CD4-positive, alpha-beta T cell (primary cell): ENCODE measurements at regions not wholly inside any gene's neighbourhood (a gene's known extent, or its start where the extent isn't known, plus 50 kb on each side); places are given as distances from the start of the nearest gene placed in this dataset.

Source experiments
- ATAC-seq: fragments of 200-7000 bp; cut with Tn5 transposase; one replicate; pipeline ENCODE4 v1.10.0; 2022; ENCODE audit warnings: mild to moderate bottlenecking; ENCODE audit not compliant: poor library complexity
- CTCF ChIA-PET: fragments of 350-600 bp; sonication (Branson Sonifier 250); formaldehyde crosslinking; loops from one replicate; lab custom pipeline; 2021; ENCODE audit warnings: antibody characterized with exemption, inconsistent platforms; lab: Charles Lee
- POLR2A ChIA-PET: fragments of 350-600 bp; sonication (Branson Sonifier 250); formaldehyde crosslinking; loops from one replicate; lab custom pipeline; 2021; ENCODE audit warnings: antibody characterized with exemption, inconsistent platforms; lab: Charles Lee
- DNase-seq, 14 experiments: peaks; one replicate each; pipeline ENCODE4 v3.0.0-alpha.2; 2013 to 2020; ENCODE audit warnings: mixed read lengths in 2 of 14
- H3K27ac ChIP-seq, 2 donors: one replicate each; pipeline versions ENCODE4 v1.5.1 to v1.7.0; 2013; ENCODE audit warnings: low read length in 2 of 2, low read depth in 1 of 2, mild to moderate bottlenecking in 1 of 2
- H3K27me3 ChIP-seq, 2 experiments: 1 replicate in 1 of 2; 2 replicates in 1 of 2; pipeline versions ENCODE4 v1.6.1 to v1.7.0; 2013; ENCODE audit warnings: low read length in 2 of 2, control low read depth in 1 of 2, mild to moderate bottlenecking in 1 of 2, moderate library complexity in 1 of 2; ENCODE audit not compliant: insufficient read depth in 2 of 2, control insufficient read depth in 1 of 2
- H3K36me3 ChIP-seq: one replicate; pipeline ENCODE4 v1.6.1; 2013; ENCODE audit warnings: low read length, control low read depth; ENCODE audit not compliant: insufficient read depth
- H3K4me1 ChIP-seq: one replicate; pipeline ENCODE4 v1.6.1; 2013; ENCODE audit warnings: low read length, control low read depth; ENCODE audit not compliant: insufficient read depth
- H3K4me3 ChIP-seq: one replicate; pipeline ENCODE4 v1.5.1; 2013; ENCODE audit warnings: mild to moderate bottlenecking, low read length, moderate library complexity
- H3K9me3 ChIP-seq, 2 experiments: 1 replicate in 1 of 2; 2 replicates in 1 of 2; pipeline versions ENCODE4 v1.6.1 to v1.7.0; 2013; ENCODE audit warnings: low read length in 2 of 2, mild to moderate bottlenecking in 2 of 2, control low read depth in 1 of 2, moderate library complexity in 1 of 2; ENCODE audit not compliant: control insufficient read depth in 1 of 2, insufficient read depth in 1 of 2
- H3K27ac Mint-ChIP-seq: one replicate; pipeline ENCODE4 v1.8.0; 2020; ENCODE audit warnings: mixed read lengths
- H3K27me3 Mint-ChIP-seq: one replicate; pipeline ENCODE4 v1.8.0; 2021; ENCODE audit warnings: mixed read lengths
- H3K36me3 Mint-ChIP-seq: one replicate; pipeline ENCODE4 v1.8.0; 2021; ENCODE audit warnings: low read depth, mixed read lengths
- H3K4me1 Mint-ChIP-seq: one replicate; pipeline ENCODE4 v1.8.0; 2021; ENCODE audit warnings: low read depth, mixed read lengths
- H3K4me3 Mint-ChIP-seq: one replicate; pipeline ENCODE4 v1.8.0; 2020; ENCODE audit warnings: mild to moderate bottlenecking, mixed read lengths
- H3K9me3 Mint-ChIP-seq: one replicate; pipeline ENCODE4 v1.8.0; 2020; ENCODE audit warnings: mixed read lengths
- CTCF ChIP-seq: fragments of 200-600 bp; IDR thresholded peaks from one replicate; pipeline ENCODE4 v1.8.0; 2022; ENCODE audit warnings: antibody characterized with exemption, mild to moderate bottlenecking
- intact Hi-C, 2 experiments: fragments of 100-400 bp; cut with DNase I in 1 of 2; cut with micrococcal nuclease in 1 of 2; formaldehyde crosslinking; loops; one replicate each; pipeline versions ENCODE4 v1.15.1 to v1.9.0; 2023 to 2025; cut with DNase I, micrococcal nuclease

- DNase-seq (no peak), ATAC-seq (no peak)
- Mint-ChIP-seq H3K4me1 (no peaks in the 10 kb centered on the region), H3K27ac (no peak overlapping the region), H3K9me3 (peaks cover 7% of the 10 kb centered on the region), H3K27me3 (peaks cover 40% of the 10 kb centered on the region), H3K36me3 (no peaks in the 10 kb centered on the region), H3K4me3 (no peak overlapping the region)
- peaks cover 22 to 27% of the 10 kb centered on the region in 2 experiments for H3K9me3 ChIP-seq
- intact Hi-C loops = no loop called here
- H3K4me1 ChIP-seq = no peaks in the 10 kb centered on the region
- ChIA-PET POLR2A (no interaction called here), CTCF (no interaction called here)
- no peak overlapping the region for H3K27ac ChIP-seq
- TF ChIP-seq CTCF = no peak
- no peaks in the 10 kb centered on the region for H3K27me3 ChIP-seq
- no peaks in the 10 kb centered on the region for H3K36me3 ChIP-seq
- H3K4me3 ChIP-seq = no peak overlapping the region
Measured at GRCh38 chr1:29496701-29497100, 260.4 kb downstream of the PTPRU start.

DNA sequence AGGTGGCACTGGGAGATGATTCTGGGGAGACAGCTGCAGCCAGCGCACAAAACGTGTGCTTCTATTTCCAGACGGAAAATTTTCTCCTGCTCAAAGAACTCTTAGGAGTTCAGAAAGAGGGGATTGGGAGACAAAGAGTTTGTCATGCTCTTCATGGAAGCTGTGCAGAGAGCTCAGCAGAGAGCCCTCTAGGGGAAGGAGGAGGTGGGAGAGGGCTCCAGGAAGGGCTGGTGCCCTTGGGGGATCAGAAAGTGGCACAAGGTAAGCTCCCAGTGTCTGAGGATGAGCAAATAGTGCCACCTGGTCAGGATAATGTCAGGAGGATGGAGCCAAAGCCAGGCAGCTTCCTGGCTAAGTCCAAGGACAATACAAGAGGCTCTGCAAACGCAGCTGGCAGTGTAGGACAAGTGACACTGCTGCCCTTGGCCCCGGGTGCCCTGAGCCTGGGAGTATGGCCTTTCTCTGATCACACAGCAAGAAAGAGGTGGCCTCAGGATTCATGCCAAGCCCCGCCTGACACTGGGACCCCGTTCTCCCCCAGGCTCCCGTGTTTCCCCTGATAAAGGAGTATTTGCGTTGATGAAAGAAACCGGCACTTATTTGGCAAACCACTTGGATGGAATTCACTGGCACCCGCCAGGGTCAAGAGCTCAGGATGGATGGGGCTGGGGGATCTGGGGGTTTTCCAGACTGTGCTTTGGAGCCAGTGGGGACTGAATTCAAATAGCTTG, 254.0 kb downstream of the PTPRU start:
- DNase-seq (no peak), ATAC-seq (no peak)
- H3K27ac ChIP-seq = no peak overlapping the region
- Mint-ChIP-seq H3K4me3 (no peak overlapping the region), H3K27ac (no peak overlapping the region), H3K9me3 (no peaks in the 10 kb centered on the region), H3K4me1 (no peaks in the 10 kb centered on the region), H3K36me3 (no peaks in the 10 kb centered on the region), H3K27me3 (peaks cover 23% of the 10 kb centered on the region)
- TF ChIP-seq CTCF = no peak
- intact Hi-C loops = no loop called here
- H3K4me3 ChIP-seq = no peak overlapping the region
- H3K36me3 ChIP-seq = no peaks in the 10 kb centered on the region
- peaks cover 0 to 5% of the 10 kb centered on the region in 2 experiments for H3K9me3 ChIP-seq
- H3K27me3 ChIP-seq = peaks cover 3% of the 10 kb centered on the region in 2 experiments
- CTCF ChIA-PET = no interaction called here
- POLR2A ChIA-PET = no interaction called here
- H3K4me1 ChIP-seq = no peaks in the 10 kb centered on the region

- CTCF ChIA-PET = no interaction called here
- ATAC-seq (no peak), DNase-seq (no peak)
- Mint-ChIP-seq H3K9me3 (no peaks in the 10 kb centered on the region), H3K4me3 (no peak overlapping the region), H3K4me1 (no peaks in the 10 kb centered on the region), H3K27ac (no peak overlapping the region), H3K36me3 (no peaks in the 10 kb centered on the region), H3K27me3 (peaks cover 27% of the 10 kb centered on the region)
- H3K4me3 ChIP-seq = no peak overlapping the region
- peaks cover 0 to 3% of the 10 kb centered on the region in 2 experiments for H3K9me3 ChIP-seq
- intact Hi-C loops = no loop called here
- H3K27me3 ChIP-seq = peaks cover 3% of the 10 kb centered on the region in 2 experiments
- no peaks in the 10 kb centered on the region for H3K36me3 ChIP-seq
- TF ChIP-seq CTCF = no peak
- H3K4me1 ChIP-seq = no peaks in the 10 kb centered on the region
- POLR2A ChIA-PET = no interaction called here
- no peak overlapping the region for H3K27ac ChIP-seq
Measured at GRCh38 chr1:29489471-29489870, 253.1 kb downstream of the PTPRU start.
